PC-3 (cell line): ENCODE measurements at regions not wholly inside any gene's neighbourhood (a gene's known extent, or its start where the extent isn't known, plus 50 kb on each side); places are given as distances from the start of the nearest gene placed in this dataset.

Experiments
- ATAC-seq: fragments of 200-7000 bp; cut with Tn5 transposase; 2 replicates; pipeline ENCODE4 v1.9.1; 2020; ENCODE audit warnings: mild to moderate bottlenecking, moderate library complexity
- BruUV-seq: library from RNA; stranded (reverse); fragments of 400-500 nt; replicated peaks from 2 replicates; lab custom pipeline; 2021; lab: Mats Ljungman, UMichigan
- CTCF ChIA-PET: fragments of 300-600 bp; sonication (Branson Sonifier 250); formaldehyde crosslinking; loops from one replicate; lab custom pipeline; 2022; ENCODE audit warnings: antibody characterized with exemption; lab: Charles Lee
- POLR2A ChIA-PET: fragments of 300-600 bp; sonication (Branson Sonifier 250); formaldehyde crosslinking; loops from one replicate; lab custom pipeline; 2022; ENCODE audit warnings: antibody characterized with exemption; ENCODE audit not compliant: unreplicated experiment; lab: Charles Lee
- DNase-seq: peaks from one replicate; pipeline ENCODE4 v3.0.0-alpha.2; 2015
- H2AFZ ChIP-seq: fragments of 300-600 bp; sonication (generic); 2 replicates; pipeline ENCODE4 v1.6.0; 2016; ENCODE audit warnings: antibody characterized with exemption, low read length
- H3F3A ChIP-seq: fragments of 300-600 bp; sonication (generic); one replicate; pipeline ENCODE4 v1.6.0; 2017; ENCODE audit warnings: antibody characterized with exemption, low read length, control low read depth, mild to moderate bottlenecking; ENCODE audit not compliant: unreplicated experiment
- H3K27ac ChIP-seq: fragments of 300-600 bp; sonication (generic); 2 replicates; pipeline ENCODE4 v1.5.1; 2016; ENCODE audit warnings: mild to moderate bottlenecking, low read length
- H3K27me3 ChIP-seq: fragments of 300-600 bp; sonication (generic); 2 replicates; pipeline ENCODE4 v1.6.1; 2016; ENCODE audit warnings: low read length, mixed read lengths
- H3K36me3 ChIP-seq: fragments of 300-600 bp; sonication (generic); 2 replicates; pipeline ENCODE4 v1.6.1; 2016; ENCODE audit warnings: low read depth, mixed run types, low read length, mixed read lengths
- H3K4me1 ChIP-seq: fragments of 300-600 bp; sonication (generic); 2 replicates; pipeline ENCODE4 v1.5.1; 2016; ENCODE audit warnings: low read length; ENCODE audit not compliant: insufficient read depth
- H3K4me2 ChIP-seq: fragments of 300-600 bp; sonication (generic); 2 replicates; pipeline ENCODE4 v1.6.0; 2016; ENCODE audit warnings: low read length
- H3K4me3 ChIP-seq: fragments of 300-600 bp; sonication (generic); 2 replicates; pipeline ENCODE4 v1.5.1; 2016; ENCODE audit warnings: mild to moderate bottlenecking, low read length, mixed read lengths
- H3K79me2 ChIP-seq: fragments of 300-600 bp; sonication (generic); 2 replicates; pipeline ENCODE4 v1.6.1; 2017; ENCODE audit warnings: low read length, mixed read lengths
- H3K9ac ChIP-seq: fragments of 300-600 bp; sonication (generic); 2 replicates; pipeline ENCODE4 v1.6.0; 2016; ENCODE audit warnings: mild to moderate bottlenecking, low read length
- H3K9me2 ChIP-seq: fragments of 300-600 bp; sonication (generic); replicated peaks from 2 replicates; pipeline ENCODE4 v1.6.1; 2016; ENCODE audit warnings: mixed run types, low read length, mixed read lengths
- H3K9me3 ChIP-seq: fragments of 300-600 bp; sonication (generic); 2 replicates; pipeline ENCODE4 v1.6.1; 2016; ENCODE audit warnings: low read length, mixed read lengths
- H4K20me1 ChIP-seq: fragments of 300-600 bp; sonication (generic); 2 replicates; pipeline ENCODE4 v1.6.1; 2016; ENCODE audit warnings: low read length, mixed read lengths
- EZH2 ChIP-seq: fragments of 300-600 bp; sonication (generic); IDR thresholded peaks from one replicate; pipeline ENCODE4 v1.6.1; 2017; ENCODE audit warnings: antibody characterized with exemption, mild to moderate bottlenecking, low read length; ENCODE audit not compliant: unreplicated experiment
- EZH2phosphoT487 ChIP-seq: fragments of 300-600 bp; sonication (generic); IDR thresholded peaks from 2 replicates; pipeline ENCODE4 v1.6.1; 2018; ENCODE audit warnings: mild to moderate bottlenecking, antibody characterized with exemption, low read length, borderline replicate concordance
- intact Hi-C: fragments of 100-400 bp; cut with micrococcal nuclease; formaldehyde crosslinking; loops from 2 replicates; pipeline ENCODE4 v1.9.0; 2023
- TF ChIP-seq, protein P1 (sequence below): fragments of 300-600 bp; sonication (generic); conservative IDR thresholded peaks from 2 replicates; pipeline ENCODE4 v1.5.1; 2017; ENCODE audit warnings: antibody characterized with exemption, low read depth, mild to moderate bottlenecking, low read length

DNA sequence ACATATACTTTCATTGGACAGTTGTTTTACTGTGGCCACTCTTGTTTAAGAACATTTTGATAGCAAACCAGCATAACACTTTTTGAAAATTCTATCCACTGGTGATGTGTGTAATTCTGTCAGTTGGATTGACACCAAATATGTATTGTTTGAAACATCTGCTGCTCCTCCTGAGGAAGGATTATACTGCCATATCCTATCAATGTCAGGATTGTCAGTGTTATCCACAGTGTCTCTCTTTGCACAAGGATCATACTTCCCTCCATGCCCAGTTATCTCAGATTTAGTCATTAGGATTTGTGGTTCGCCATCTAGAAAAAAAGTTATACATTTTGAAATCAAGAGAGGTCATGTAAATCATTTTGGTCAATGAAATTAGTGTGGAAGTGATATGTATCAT lies 1859.6 kb downstream of the C4orf33 start:
- ATAC-seq: no peak
- CTCF ChIA-PET: no interaction called here

DNA sequence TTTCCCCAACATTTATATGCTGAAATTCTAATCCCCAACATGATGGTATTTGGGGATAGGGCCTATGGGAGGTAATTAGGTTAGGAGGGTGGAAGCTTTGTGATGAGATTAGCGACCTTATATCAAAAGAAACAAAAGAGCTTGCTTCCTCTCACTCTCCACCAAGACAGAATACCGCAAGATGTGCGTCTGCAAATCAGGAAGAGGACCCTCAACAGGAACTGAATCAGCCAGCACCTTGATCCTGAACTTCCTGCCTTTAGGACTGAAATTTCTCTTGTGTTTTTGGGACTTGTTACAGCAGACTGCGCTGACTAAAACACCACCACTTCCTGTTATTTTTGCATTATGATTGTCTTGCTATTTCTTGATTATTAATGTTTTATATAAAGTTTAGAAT lies 1889.4 kb downstream of the C4orf33 start:
- Histone ChIP-seq H3K79me2 (no peaks in the 10 kb centered on the region), H3K27ac (no peak overlapping the region), H3K27me3 (no peaks in the 10 kb centered on the region), H2AFZ (no peak overlapping the region), H3K9ac (no peak overlapping the region), H3K4me1 (no peaks in the 10 kb centered on the region), H3F3A (no peaks in the 10 kb centered on the region), H3K9me3 (no peaks in the 10 kb centered on the region), H3K36me3 (no peaks in the 10 kb centered on the region), H3K4me3 (no peak overlapping the region), H4K20me1 (no peaks in the 10 kb centered on the region), H3K9me2 (no peaks in the 10 kb centered on the region), H3K4me2 (no peak overlapping the region)
- DNase-seq (no peak), ATAC-seq (no peak)
- no TSS peak for BruUV-seq
- intact Hi-C loops: no loop called here
- ChIA-PET CTCF (no interaction called here), POLR2A (no interaction called here)
- TF ChIP-seq EZH2phosphoT487: no peak
- TF ChIP-seq EZH2: no peak
- TF ChIP-seq, protein P1, sequence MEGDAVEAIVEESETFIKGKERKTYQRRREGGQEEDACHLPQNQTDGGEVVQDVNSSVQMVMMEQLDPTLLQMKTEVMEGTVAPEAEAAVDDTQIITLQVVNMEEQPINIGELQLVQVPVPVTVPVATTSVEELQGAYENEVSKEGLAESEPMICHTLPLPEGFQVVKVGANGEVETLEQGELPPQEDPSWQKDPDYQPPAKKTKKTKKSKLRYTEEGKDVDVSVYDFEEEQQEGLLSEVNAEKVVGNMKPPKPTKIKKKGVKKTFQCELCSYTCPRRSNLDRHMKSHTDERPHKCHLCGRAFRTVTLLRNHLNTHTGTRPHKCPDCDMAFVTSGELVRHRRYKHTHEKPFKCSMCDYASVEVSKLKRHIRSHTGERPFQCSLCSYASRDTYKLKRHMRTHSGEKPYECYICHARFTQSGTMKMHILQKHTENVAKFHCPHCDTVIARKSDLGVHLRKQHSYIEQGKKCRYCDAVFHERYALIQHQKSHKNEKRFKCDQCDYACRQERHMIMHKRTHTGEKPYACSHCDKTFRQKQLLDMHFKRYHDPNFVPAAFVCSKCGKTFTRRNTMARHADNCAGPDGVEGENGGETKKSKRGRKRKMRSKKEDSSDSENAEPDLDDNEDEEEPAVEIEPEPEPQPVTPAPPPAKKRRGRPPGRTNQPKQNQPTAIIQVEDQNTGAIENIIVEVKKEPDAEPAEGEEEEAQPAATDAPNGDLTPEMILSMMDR: no peak

More for the DNA sequence above, 1859.6 kb downstream of the C4orf33 start:
- Histone ChIP-seq H3K27ac (no peak overlapping the region), H3K4me3 (no peak overlapping the region), H3K79me2 (no peaks in the 10 kb centered on the region), H3K4me2 (no peak overlapping the region), H3K36me3 (no peaks in the 10 kb centered on the region), H3K9me3 (no peaks in the 10 kb centered on the region), H3K9me2 (no peaks in the 10 kb centered on the region), H3K4me1 (no peaks in the 10 kb centered on the region), H3F3A (no peaks in the 10 kb centered on the region), H3K9ac (no peak overlapping the region), H2AFZ (no peak overlapping the region), H4K20me1 (no peaks in the 10 kb centered on the region), H3K27me3 (no peaks in the 10 kb centered on the region)
- TF ChIP-seq EZH2phosphoT487 (no peak), EZH2 (no peak)
- TF ChIP-seq, protein P1: no peak
- DNase-seq: no peak
- POLR2A ChIA-PET: no interaction called here
- intact Hi-C loops: no loop called here
- no TSS peak for BruUV-seq

DNA sequence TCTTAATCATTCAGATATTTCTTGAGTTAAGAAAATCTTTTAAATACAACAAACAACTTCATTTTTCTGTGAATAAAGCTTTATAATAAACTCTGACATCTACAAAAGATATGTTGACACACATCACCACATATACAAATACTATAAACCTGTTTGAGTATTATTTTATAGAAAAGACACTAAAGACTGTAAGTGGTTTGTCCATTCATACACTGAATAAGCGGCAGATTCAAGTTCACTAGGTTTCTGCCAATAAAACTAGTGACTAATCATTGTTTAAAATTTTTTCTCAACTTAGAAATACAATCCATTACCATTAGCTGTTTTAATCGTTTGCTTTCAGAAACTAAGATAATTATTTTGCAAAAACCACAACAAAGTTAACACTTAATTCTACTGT lies 1900.0 kb downstream of the C4orf33 start:
- TF ChIP-seq EZH2phosphoT487 (no peak), EZH2 (no peak)
- TF ChIP-seq, protein P1: no peak

More for the DNA sequence above, 1900.0 kb downstream of the C4orf33 start:
- Histone ChIP-seq H3K9me3 (no peaks in the 10 kb centered on the region), H2AFZ (no peak overlapping the region), H3K36me3 (no peaks in the 10 kb centered on the region), H3K79me2 (no peaks in the 10 kb centered on the region), H3K27ac (peak overlapping the region; percentile 92), H3F3A (no peaks in the 10 kb centered on the region), H3K4me2 (peak overlapping the region; percentile 62), H3K4me1 (peaks cover 54% of the 10 kb centered on the region), H4K20me1 (no peaks in the 10 kb centered on the region), H3K9ac (peak overlapping the region; percentile 42), H3K27me3 (no peaks in the 10 kb centered on the region), H3K9me2 (no peaks in the 10 kb centered on the region), H3K4me3 (no peak overlapping the region)
- ChIA-PET CTCF (no interaction called here), POLR2A (no interaction called here)
- DNase-seq: peak; percentile 60
- no TSS peak for BruUV-seq
- ATAC-seq: peak; percentile 87
- intact Hi-C loops: no loop called here
